GM18870 (cell line): ENCODE measurements at regions not wholly inside any gene's neighbourhood (a gene's known extent, or its start where the extent isn't known, plus 50 kb on each side); places are given as distances from the start of the nearest gene placed in this dataset.

ENCODE experiments used
- ATAC-seq: cut with Tn5 transposase; IDR thresholded peaks from one replicate; pipeline ENCODE4 v1.9.1; 2021; ENCODE audit warnings: moderate library complexity; ENCODE audit not compliant: unreplicated experiment

GRCh38 chr14:99099051-99099787 is 172.8 kb downstream of the BCL11B start:
- ATAC-seq = no peak

GRCh38 chr14:99100497-99101270 is 171.3 kb downstream of the BCL11B start:
- no peak for ATAC-seq

- no peak for ATAC-seq
These were observed 170.0 kb downstream of the BCL11B start for GRCh38 chr14:99101855-99102461.

GRCh38 chr14:99116741-99117295 is 155.2 kb downstream of the BCL11B start:
- ATAC-seq = no peak

GRCh38 chr14:99117671-99118045 is 154.3 kb downstream of the BCL11B start:
- ATAC-seq = no peak

GRCh38 chr14:99118046-99118721 is 153.8 kb downstream of the BCL11B start:
- ATAC-seq = no peak

- ATAC-seq = no peak
These were observed 153.1 kb downstream of the BCL11B start for GRCh38 chr14:99118946-99119345.
